Glomerular endothelial cell (primary cell): ENCODE measurements at regions not wholly inside any gene's neighbourhood (a gene's known extent, or its start where the extent isn't known, plus 50 kb on each side); places are given as distances from the start of the nearest gene placed in this dataset.

Experiments
- DNase-seq: peaks from one replicate; pipeline ENCODE4 v3.0.0-alpha.2; 2011; ENCODE audit warnings: low read depth, low spot score; ENCODE audit errors: extremely low read depth

DNA sequence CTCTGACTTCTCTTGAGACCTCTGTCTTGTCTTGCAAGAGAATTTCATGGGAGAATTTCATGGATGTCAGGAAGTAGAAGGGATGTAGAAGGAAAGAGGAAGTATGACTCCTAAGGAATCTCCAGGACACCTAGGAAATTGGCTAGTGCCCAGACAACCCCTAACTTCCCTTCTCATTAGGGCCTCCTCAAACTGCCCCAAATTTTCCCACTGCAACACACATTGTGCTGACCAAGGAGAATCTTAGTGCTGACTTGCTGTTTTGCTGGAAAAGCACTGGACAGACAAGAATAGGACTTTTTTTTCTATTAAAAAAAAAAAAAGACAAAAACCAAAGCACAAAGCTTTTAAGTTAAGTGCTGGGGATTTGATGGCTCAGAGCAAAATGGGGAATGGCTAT is 236.1 kb upstream of the CADM1 start:
- DNase-seq, result no peak

DNA sequence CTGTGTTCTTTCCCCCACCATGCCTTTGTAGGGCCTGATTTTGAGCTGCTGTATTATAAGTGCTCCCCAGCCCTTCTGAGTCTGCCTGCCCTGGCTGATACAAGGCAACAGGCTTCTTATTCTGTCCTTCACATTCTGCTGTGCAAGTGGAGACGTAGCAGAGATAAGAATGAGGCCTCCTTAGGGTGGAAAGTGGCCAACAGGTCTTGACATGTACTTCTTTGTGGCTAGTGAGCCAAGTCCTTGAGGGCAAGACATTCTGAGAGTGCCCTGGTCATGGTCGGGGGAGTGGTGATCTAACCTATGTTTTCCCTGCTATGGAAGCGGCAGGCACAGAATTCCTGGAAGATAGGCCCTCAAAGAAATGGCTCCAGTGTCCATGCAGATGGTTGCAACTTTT is 235.7 kb upstream of the CADM1 start:
- DNase-seq, result no peak

DNA sequence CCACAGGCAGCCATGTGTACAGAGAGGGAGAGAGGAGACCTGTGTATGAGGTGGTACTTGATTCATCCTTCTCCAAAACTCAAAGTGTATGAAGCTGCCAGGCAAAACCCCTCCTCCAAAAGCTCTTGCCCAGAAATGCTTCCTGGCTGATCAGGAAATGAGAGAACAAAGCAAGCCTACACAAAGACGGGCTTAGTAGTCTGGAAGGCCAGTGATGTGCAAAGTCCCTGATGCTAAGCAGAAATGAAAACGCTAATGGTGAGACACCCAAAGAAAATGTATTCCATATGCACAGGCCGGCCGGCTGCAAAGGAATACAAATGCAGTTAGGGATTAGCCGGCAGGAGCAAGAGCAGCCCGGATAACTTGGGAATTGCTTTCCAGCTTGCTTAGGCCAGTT is 234.9 kb upstream of the CADM1 start:
- DNase-seq, result no peak

DNA sequence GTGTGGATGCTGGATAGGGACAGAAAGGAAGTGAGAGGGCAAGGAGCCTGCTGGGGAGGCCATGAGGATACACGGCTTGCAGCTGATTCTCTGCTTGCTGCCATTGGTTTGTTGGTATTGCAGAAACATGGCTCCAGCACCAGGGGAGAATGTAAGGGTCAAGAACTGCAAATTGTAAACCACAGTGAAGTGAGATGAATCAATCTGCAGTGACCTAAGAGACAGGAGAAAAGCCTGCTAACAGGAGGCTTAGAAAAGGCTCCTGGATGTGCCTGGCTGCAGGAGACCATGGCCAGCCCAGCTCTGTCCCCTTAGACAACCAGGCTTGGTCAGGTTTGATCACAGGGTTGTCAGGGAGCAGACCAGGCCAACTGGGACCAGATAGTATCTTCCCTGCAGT is 233.7 kb upstream of the CADM1 start:
- no peak for DNase-seq

DNA sequence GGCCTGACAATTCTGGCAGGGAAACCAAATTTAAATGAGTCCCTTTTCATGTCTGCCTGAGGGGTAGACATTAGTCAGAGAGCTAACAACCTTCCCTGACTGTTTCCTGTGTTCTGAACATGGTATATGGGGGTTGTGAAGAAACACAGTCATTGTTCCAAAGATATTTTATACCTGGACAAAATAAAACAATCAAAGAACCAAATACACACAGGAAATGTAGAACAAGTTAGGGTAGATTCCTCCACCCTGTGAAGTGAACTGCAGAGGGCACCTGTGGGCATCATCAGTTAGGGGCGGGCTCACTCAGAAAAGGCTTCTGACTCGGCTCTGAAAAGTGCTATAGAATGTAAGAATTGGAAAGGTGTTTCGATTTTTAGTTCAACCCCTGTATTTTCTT is 231.9 kb upstream of the CADM1 start:
- DNase-seq, result no peak

DNA sequence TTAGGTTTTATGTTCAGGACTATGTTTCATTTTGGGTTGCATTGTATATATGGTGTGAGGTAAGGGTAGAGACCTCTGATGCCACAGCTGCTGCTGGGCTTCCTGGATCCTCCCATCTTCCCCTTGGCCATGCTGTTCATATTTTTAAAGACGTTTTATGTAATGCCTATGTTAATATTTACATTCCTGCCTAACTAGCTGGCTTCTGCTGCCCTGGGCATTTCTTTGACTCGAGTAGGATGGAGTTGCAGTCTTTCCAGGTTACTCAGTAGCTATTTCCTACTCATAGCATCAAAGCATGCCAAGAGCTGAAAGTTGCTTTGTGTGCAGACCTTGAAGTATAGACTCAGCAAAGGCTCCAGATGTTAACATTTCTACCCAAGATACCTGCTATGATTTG is 220.5 kb upstream of the CADM1 start:
- no peak for DNase-seq

DNA sequence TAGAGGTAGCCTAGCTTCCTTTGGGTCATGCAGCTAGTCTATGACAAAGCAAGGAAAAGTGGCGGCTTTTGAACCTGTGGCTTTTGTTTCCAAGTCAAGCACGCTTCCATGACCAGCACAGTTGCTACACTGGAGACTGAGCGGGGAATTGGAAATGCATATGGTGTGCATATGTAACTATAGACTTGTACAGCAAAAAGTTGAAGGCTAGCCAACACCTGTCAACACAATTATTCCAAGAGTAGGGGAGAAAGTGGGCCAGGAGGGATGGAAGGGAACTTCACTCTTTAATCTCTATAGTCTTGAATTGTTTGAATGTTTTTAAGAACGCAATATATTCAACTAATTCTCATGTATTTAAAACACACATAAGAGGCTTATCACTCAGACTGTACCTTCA is 218.5 kb upstream of the CADM1 start:
- DNase-seq, result no peak

DNA sequence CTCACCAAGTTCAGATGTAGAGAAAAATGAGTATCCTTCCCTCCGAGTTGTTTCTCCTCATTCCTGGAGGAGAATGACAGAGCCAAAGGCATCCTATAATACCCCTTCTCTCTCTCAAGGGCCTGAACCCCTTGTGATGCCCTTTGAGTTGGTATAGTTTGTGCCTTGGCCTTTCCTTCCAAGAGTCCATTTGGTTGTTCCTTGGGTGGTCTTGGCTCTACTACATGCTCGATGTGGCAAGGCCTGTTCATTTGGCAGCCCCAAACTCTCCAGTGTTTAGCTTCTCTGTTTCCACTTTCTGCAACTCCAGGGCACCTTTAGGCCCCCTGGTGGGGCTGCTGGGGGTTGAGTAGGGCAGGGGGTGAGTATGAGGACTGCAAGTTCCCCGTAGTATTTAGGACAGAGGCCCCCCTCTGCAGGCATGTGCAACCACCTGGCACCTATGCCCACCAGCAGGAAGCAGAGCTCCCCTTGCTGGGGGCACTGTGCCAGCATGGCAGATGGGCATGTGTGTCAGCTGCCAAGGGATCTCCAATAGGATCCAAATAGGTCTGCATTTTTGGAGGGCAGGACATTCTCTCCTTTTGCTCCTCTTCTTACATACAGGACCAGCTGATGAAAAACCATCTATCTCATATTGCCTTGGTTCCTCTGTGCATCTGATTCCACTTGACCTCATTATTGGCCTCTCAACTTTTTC is 217.2 kb upstream of the CADM1 start:
- no peak for DNase-seq

DNA sequence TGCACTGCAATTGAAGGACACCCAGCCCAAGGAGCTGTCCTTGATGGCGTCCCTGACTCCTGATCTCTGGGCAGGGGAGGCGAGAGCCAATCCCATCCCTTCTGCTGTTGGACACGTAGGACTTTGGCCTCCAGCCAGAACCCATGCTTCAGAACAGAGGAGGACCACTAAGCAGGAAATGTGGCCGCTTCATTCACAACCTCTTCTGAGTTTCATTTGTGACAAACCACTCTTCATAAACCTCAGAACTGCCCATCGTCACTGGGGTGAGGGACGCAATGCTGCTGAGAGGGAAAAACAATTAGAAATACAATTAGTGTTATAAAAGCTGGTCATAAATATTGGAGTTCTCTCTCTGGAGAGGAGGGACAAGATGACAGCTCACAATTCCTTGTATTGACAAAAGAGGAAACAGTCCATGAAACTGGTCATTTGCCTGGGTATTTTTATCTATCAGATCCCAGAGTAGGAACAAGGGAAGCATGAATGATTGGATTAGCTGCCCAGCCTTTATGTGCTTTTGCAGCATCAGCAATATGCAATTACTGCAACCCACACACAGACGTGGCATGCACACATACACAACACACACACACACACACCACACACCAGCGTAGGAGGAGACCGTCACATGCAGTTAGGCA is 216.5 kb upstream of the CADM1 start:
- no peak for DNase-seq

DNA sequence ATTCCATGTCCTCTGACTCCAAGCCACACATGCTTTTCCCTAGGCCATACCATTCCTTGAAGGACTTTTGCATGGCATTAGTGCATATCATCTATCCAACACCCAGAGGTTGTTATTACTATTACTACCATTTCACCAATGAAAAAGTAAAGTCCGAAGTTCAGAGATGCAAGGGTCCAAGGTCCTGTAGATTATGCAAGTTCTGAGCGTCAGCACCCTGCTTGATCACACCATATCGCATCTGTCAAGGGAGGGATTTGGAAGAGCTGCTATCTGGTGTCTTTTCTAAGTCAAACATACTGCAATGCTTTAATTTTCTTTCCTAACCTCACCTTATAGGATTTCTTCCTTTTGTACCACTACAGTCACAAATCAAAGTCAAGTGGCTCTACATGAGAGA is 214.7 kb upstream of the CADM1 start:
- DNase-seq, result no peak

DNA sequence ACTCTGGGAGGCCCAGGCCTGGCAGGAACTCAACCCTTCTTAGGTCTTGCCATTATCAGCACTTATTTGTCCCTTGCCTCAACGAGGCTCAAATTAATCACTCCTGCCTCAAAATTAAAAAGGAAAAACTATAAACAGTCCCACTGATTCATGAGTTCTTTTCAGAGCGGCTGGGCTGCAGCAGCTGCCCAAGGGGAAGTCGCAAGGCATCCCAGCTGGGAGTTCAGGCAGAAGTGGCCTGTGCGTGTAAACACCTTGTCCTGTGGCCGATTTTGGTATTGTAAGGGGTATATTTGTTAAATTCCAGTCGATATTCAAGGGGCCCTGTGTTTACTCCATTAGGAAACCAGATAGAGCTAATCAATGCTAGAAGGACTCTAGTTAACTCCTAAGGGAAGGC is 213.9 kb upstream of the CADM1 start:
- DNase-seq, result no peak

DNA sequence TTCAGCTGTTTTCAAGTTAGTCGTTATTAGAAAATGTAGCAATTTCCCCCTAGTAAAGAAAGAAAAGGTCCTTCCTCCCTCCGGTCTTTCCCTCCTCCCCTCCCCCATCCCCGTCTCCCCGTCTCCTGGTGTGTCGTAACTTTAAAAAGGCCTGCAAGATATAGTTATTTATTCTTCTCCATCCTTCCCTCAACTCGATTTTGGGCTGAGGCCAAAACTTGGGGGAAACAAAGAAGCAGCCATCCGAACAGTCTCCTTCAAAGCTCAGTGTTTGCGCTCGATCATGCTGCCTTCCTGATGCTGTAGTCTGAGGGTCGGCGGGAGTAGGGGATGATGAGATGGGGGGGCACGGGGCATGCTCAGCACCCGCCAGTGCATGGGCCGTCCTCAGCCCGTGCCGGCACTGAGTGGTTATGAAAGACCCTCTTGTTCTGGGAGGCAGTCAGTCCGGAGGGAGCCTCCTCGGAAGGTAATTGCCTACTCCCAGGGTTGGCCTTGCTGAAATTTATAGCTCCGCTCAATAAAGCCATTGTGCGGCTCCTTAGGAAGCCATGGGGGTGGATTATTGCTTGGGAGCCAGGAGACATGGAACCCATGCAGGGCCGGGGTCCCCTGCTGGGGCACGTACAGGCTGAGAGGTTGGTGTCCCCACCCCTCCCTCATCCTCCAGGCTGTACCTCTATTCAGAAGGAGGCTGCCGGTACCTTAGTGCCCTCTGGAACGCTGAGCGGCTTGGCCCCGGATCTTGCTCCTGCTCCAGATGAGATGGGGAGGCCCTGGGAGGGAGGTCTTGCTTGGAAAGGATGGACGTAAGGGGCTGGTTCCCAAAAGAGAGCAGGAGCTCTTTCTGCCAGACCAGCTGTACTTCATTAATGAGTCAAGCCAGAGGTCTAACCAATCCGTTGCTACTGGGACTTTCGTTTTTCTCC is 212.7 kb upstream of the CADM1 start:
- no peak for DNase-seq

DNA sequence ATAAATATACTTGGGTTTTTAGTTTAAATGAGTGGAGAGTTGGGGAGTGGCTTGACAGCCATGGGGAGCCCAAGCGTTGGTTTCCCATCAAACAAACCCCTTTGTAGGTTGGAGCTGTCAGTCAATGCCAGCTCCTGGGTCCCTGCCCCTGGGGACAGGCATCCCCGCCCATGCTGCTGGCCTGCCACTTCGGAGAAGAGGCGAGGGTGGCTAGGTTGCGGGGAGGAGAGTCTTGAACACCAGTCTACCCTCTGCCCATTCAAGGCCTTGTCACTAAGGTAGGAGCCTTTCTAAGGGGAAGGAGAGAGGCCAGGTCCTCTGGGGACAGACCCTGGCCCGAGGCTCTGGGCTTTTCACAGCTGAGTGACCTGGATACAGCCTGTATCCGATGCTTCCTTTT is 211.9 kb upstream of the CADM1 start:
- no peak for DNase-seq

DNA sequence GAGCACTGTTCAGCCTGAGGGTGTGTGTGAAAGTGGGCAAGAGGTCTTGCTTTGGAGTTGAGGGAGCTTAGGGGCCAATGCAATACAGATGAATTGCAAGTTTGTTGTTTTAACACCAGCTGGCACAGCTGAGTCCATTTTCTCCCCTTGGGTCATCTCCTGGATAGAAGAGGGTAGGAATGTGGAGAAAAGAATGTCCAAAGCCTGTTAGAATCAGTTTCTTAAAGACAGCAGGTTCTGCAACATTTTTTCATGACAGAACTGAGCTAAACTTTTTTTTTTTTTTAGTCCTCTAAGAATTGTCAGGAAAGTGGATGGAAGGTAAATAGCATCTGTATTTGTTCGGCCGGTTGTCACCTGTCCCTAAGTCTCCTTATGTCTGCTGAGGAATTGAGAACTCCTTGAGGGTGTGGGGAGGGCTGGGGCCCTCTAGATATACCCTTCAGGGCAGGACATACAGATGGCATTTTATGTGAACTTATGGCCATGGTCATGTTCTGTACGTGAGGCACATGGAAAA is 211.1 kb upstream of the CADM1 start:
- no peak for DNase-seq

DNA sequence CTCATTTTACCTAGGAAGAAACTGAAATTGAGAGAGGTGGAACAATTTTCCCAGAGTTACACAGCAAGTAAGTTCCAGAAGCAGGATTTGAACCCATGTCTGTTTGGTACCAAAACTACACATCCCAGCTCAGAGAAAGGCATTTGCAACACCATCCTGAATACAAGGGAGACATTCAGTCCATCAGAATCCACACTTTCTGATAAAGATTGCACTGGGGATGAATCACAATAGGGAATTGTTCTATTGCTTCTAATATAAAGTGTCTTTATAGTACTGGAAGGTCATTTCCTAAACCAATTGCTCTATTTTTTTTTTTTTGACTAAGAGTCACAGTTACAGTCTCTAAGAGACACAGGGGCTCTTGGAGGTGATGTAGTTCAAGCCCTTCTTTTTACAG is 208.1 kb upstream of the CADM1 start:
- no peak for DNase-seq

DNA sequence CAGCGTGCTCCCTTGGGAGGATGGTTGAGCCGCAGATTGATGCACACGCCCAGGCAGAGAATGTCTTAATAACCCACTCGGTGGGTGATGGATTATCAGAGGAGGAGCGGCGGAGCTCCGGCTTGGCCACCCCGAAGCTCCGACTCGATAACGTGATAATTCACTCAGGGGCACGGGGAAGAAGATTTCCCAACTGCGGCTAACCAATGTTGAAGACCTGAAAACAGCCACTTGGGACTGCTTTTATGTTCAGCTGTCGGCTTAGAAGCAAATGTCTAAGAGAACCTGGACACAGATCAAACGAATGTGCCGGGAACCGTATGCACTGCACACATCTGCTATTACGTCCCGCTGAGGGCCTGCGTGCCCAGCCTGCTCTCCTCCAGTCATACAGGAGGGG is 206.8 kb upstream of the CADM1 start:
- DNase-seq, result no peak

DNA sequence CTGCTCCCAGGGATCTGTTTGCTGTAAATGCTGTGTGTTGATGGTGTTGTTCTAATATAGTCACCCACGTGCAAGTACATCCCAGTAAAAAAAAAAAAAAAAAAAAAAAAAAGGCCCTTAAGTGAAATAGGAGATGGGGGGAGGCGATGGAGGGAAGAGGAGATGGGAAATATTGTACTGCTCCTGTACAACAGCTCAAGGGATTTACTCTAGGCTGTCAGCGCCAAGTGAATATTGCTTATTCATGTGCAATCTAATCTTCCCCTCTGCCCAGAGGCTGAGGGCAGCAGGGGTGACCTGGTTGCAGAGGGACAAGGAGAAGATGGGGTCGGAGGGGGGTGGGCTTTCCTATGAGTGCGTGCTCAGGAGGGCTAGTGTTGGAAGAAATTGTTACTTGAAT is 206.2 kb upstream of the CADM1 start:
- no peak for DNase-seq

DNA sequence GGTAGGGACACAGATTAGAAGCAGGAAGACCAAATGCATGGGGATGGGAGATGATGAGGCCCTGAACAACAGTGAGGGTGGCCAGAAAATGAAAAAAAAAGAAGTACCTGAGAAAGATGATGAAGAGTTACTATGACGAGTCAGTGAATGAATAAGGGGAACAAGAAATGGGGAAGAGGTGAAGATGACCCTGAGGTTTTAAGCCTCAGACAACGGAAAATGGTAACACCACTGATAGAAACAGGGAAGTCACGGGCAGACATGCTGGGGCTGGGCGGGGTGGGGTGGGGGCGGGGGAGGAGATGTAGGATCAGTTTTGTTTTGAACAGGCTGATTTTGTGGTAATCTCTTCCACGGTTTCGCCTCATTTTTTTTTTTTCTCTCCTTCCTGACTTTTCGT is 205.1 kb upstream of the CADM1 start:
- DNase-seq, result no peak

DNA sequence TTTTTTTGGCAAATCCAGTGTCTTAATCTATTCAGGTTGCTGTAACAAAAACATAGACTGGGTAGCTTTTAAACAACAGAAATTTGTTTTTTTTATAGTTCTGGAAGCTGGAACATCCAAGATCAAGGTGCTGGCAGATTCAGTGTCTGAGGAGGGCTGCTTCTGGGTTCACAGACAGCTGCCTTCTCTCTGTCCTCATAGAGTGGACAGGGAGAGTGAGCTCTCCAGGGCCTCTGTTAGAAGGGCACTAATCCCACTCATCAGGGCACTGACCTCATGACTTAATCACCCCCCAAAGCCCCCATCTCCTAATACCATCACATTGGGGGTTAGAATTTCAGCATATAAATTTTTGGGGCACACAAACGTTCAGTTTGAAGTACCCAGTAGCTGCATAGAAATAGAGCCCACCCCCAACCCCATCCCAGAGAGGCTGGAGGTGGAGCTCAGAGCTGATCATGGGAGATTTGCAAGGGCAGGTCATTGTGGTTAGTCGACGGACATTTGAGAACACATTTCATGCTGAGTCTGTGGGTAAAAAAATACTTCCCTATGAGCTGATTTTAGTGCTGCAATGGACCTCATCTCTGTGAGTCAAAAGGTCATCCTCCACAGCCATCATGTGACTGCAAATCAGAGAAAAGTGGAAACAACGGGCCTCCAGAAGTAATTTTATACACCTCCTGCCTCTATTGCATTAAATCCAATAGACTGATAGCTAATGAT is 203.1 kb upstream of the CADM1 start:
- no peak for DNase-seq

DNA sequence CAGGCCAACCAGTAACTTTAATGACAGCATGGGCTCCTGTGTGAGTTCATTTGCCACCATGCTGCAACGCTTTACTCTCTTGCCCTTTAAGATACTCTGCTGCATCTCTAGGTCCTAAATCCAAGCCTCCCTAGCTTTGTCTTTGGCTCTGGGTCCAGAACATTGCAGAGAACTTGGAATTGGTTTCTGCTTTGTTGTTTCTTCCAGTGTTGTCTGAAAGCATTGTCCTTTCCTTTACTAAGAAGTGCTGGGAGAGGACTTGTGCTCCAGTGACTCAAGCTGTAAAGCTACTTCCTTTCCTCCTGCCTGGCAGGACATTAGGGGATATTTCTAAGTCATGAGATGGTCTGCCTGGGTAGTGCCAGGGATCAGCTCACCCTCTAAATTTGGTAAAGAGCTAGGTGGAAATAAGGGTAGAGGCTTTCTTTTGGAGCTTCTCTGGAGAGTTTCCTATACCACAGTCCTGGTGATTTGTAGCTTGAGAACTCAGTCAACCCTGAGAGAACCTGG is 202.5 kb upstream of the CADM1 start:
- no peak for DNase-seq

DNA sequence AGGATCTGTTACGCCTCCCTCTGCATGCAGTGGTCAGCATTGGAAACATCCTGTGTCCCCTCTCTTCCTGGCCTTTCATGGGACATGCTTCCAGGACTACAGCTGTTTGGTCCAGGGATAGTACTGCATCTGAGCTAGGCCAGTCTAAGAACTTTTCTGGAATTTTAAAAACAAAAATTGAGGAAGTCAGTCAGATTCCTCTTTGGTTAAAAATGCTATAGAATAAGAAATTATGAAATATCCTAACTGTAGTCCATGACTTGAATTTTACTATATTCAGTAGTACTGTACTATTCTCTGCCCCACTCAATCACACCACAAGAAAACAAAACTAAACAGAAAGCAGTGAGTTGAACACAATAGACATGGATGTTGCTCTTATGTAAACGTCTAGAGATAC is 201.0 kb upstream of the CADM1 start:
- DNase-seq, result no peak
